ENCODE measurements at regions not wholly inside any gene's neighbourhood (a gene's known extent, or its start where the extent isn't known, plus 50 kb on each side); places are given as distances from the start of the nearest gene placed in this dataset.
A peak's percentile ranks its signal among the peaks of the same experiment; 100 is the strongest.

GRCh38 chr15:100810831-100811230 is 68.8 kb upstream of the ALDH1A3 start:
- in situ Hi-C loops (cut with HindIII; ENCODE audit: low sequenced_read_pairs), result no loop called here
- no peak overlapping the region for H3K4me3 ChIP-seq (ENCODE audit: low read depth, low read length)
- TF ChIP-seq CTCF (IDR thresholded peaks at IDR 0.05; ENCODE audit: low read depth, low read length), result no peak
- no peak for DNase-seq (ENCODE audit: low read depth, low spot score)

GRCh38 chr15:100812802-100813201 is 66.8 kb upstream of the ALDH1A3 start:
- no peak for DNase-seq (ENCODE audit: low read depth, low spot score)
- H3K4me3 ChIP-seq (ENCODE audit: low read depth, low read length), result no peak overlapping the region
- in situ Hi-C loops (cut with HindIII; ENCODE audit: low sequenced_read_pairs), result no loop called here
- TF ChIP-seq CTCF (IDR thresholded peaks at IDR 0.05; ENCODE audit: low read depth, low read length), result no peak

DNA sequence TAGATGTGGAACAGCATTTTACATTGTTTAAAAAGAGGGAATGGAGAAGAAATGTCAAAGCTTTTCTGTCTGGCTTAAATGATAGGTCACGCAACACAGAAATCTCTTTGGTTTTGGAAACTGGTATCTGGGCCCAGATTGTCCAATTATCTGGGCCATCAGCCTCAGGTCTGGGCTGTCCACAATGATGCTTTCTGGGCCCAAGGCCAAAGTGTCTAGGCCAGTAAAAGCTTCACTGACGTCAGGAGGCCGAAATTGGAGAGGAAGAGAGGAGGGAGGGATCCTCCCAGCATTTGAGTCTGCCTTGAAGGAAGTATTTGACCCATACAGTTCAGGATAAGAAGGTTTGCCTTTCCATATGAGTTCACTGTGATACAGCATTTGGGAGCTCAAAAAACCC is 60.7 kb upstream of the ALDH1A3 start:
- peak; percentile 53 for DNase-seq (ENCODE audit: low read depth, low spot score)
- no peak overlapping the region for H3K4me3 ChIP-seq (ENCODE audit: low read depth, low read length)
- in situ Hi-C loops (cut with HindIII; ENCODE audit: low sequenced_read_pairs), result no loop called here
- no peak for TF ChIP-seq CTCF (IDR thresholded peaks at IDR 0.05; ENCODE audit: low read depth, low read length)

- H3K4me3 ChIP-seq (ENCODE audit: low read depth, low read length), result no peak overlapping the region
- in situ Hi-C loops (cut with HindIII; ENCODE audit: low sequenced_read_pairs), result no loop called here
- TF ChIP-seq CTCF (IDR thresholded peaks at IDR 0.05; ENCODE audit: low read depth, low read length), result no peak
- no peak for DNase-seq (ENCODE audit: low read depth, low spot score)
Measured at GRCh38 chr15:100820528-100820927, 59.1 kb upstream of the ALDH1A3 start.

GRCh38 chr15:100821327-100821726 is 58.3 kb upstream of the ALDH1A3 start:
- no peak for TF ChIP-seq CTCF (IDR thresholded peaks at IDR 0.05; ENCODE audit: low read depth, low read length)
- in situ Hi-C loops (cut with HindIII; ENCODE audit: low sequenced_read_pairs), result no loop called here
- H3K4me3 ChIP-seq (ENCODE audit: low read depth, low read length), result no peak overlapping the region
- DNase-seq (ENCODE audit: low read depth, low spot score), result no peak

DNA sequence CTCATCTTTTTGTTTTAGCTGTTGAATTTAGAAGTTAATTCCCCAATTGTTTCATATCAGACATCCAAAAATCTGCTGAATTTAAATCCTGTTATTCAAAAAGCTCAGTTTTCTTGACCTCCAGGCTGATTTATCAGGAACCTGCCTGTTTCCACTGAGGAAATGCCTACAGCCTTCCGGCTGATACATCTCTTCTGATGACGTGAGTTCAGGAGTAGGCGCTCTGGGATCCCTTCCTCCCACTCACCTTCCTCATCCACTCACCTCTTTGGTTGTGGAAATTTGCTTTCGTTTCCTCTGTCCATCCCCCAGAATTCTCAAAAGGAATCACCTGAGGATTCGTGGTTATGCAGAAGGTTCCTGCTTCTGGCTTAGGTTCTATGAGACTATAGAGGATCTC is 55.4 kb upstream of the ALDH1A3 start:
- TF ChIP-seq CTCF (IDR thresholded peaks at IDR 0.05; ENCODE audit: low read depth, low read length), result no peak
- no peak overlapping the region for H3K4me3 ChIP-seq (ENCODE audit: low read depth, low read length)
- DNase-seq (ENCODE audit: low read depth, low spot score), result no peak
- in situ Hi-C loops (cut with HindIII; ENCODE audit: low sequenced_read_pairs), result no loop called here

DNA sequence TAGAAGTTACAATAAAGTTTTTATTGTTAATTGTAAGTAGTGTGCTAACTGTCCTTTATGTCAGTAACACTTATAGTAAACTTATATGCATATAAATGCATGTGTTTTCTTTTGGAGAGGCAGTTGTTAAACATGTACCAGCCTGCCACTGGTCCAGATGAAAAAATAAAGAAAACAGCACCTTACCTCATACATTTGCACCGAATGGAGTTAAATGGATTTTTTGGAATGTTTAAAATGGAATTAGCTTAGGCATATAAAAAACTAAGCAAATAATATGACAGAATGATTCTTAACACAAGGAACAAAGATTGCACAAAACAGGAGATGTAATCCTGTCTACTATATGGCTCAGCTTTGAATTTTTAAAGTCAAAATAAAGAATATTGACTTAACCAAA is 50.2 kb upstream of the ALDH1A3 start:
- in situ Hi-C loops (cut with HindIII; ENCODE audit: low sequenced_read_pairs), result no loop called here
- no peak overlapping the region for H3K4me3 ChIP-seq (ENCODE audit: low read depth, low read length)
- no peak for TF ChIP-seq CTCF (IDR thresholded peaks at IDR 0.05; ENCODE audit: low read depth, low read length)
- no peak for DNase-seq (ENCODE audit: low read depth, low spot score)
